Loucy (cell line): ENCODE measurements at regions not wholly inside any gene's neighbourhood (a gene's known extent, or its start where the extent isn't known, plus 50 kb on each side); places are given as distances from the start of the nearest gene placed in this dataset.

Experiments used
- EZH2phosphoT487 ChIP-seq: fragments of 200-600 bp; IDR thresholded peaks from 2 replicates; pipeline ENCODE4 v1.6.1; 2018; ENCODE audit warnings: antibody characterized with exemption, mild to moderate bottlenecking, moderate library complexity, borderline replicate concordance
- TF ChIP-seq, protein P1 (sequence below): fragments of 200-600 bp; sonication (generic); conservative IDR thresholded peaks from 2 replicates; pipeline ENCODE4 v1.5.1; 2014; ENCODE audit warnings: mild to moderate bottlenecking, antibody characterized with exemption, low read length

DNA sequence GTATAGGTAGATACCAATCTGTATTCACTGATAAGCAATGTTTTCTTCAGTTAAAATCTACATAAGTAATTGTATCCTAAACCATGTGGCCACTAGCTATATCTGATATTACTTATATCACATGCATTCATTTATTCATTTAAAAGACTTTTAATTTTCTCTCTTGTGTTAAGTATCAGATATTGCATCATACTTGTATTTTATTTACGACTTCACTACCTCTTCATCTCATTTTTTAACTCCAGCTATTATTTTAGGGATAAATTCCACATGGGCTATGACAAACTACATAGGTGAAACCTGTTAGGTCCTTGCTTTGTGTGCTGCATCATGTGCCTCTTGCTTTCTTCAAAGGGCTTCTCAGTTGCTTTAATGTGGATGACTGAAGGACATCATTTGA lies 1018.3 kb downstream of the ZPLD1 start:
- TF ChIP-seq, protein P1, sequence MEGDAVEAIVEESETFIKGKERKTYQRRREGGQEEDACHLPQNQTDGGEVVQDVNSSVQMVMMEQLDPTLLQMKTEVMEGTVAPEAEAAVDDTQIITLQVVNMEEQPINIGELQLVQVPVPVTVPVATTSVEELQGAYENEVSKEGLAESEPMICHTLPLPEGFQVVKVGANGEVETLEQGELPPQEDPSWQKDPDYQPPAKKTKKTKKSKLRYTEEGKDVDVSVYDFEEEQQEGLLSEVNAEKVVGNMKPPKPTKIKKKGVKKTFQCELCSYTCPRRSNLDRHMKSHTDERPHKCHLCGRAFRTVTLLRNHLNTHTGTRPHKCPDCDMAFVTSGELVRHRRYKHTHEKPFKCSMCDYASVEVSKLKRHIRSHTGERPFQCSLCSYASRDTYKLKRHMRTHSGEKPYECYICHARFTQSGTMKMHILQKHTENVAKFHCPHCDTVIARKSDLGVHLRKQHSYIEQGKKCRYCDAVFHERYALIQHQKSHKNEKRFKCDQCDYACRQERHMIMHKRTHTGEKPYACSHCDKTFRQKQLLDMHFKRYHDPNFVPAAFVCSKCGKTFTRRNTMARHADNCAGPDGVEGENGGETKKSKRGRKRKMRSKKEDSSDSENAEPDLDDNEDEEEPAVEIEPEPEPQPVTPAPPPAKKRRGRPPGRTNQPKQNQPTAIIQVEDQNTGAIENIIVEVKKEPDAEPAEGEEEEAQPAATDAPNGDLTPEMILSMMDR: no peak
- no peak for TF ChIP-seq EZH2phosphoT487
